ENCODE measurements at regions not wholly inside any gene's neighbourhood (a gene's known extent, or its start where the extent isn't known, plus 50 kb on each side); places are given as distances from the start of the nearest gene placed in this dataset.

GRCh38 chr3:72113564-72113963 lies 328.6 kb upstream of the PROK2 start:
- Mint-ChIP-seq H3K9me3 (ENCODE audit: unreplicated experiment) (peaks cover 4% of the 10 kb centered on the region), H3K4me3 (ENCODE audit: unreplicated experiment) (no peak overlapping the region), H3K27ac (ENCODE audit: unreplicated experiment) (no peak overlapping the region), H3K4me1 (ENCODE audit: low read depth, unreplicated experiment) (no peaks in the 10 kb centered on the region), H3K27me3 (ENCODE audit: low read depth, unreplicated experiment) (peaks cover 29% of the 10 kb centered on the region), H3K36me3 (ENCODE audit: low read depth, unreplicated experiment) (no peaks in the 10 kb centered on the region)
- H4K20me1 ChIP-seq (ENCODE audit: insufficient read depth, low read length) = no peaks in the 10 kb centered on the region
- no peaks in the 10 kb centered on the region for H3K36me3 ChIP-seq (ENCODE audit: insufficient read depth, low read length)
- H3K27me3 ChIP-seq (ENCODE audit: insufficient read depth, low read length) = peaks cover 25% of the 10 kb centered on the region
- H3K79me2 ChIP-seq (ENCODE audit: insufficient read depth, low read length) = no peaks in the 10 kb centered on the region
- no peak overlapping the region for H3K4me2 ChIP-seq (ENCODE audit: low read length)
- no peak overlapping the region for H3K27ac ChIP-seq (ENCODE audit: low read depth, low read length)
- no peak overlapping the region for H3K4me3 ChIP-seq (ENCODE audit: insufficient read depth, low read depth, low read length)
- no peak overlapping the region for H3K9ac ChIP-seq (ENCODE audit: low read length)
- no peak for TF ChIP-seq EZH2 (IDR thresholded peaks at IDR 0.05; ENCODE audit: insufficient read depth, low read length)
- TF ChIP-seq CTCF (IDR thresholded peaks at IDR 0.05; ENCODE audit: insufficient read depth, low read depth, low read length) = no peak
- no peak for DNase-seq (ENCODE audit: low read depth)
- FAIRE-seq = no peak
- no peaks in the 10 kb centered on the region for H3K4me1 ChIP-seq (ENCODE audit: insufficient read depth, low read length)
- no peak overlapping the region for H2AFZ ChIP-seq (ENCODE audit: low read depth, low read length)
- no peaks in the 10 kb centered on the region for H3K9me3 ChIP-seq (ENCODE audit: insufficient read depth, low read depth, low read length)

GRCh38 chr3:72112435-72112834 lies 327.5 kb upstream of the PROK2 start:
- no peak for FAIRE-seq
- no peak overlapping the region for H3K27ac Mint-ChIP-seq (ENCODE audit: unreplicated experiment)

More at GRCh38 chr3:72112435-72112834, 327.5 kb upstream of the PROK2 start:
- Mint-ChIP-seq H3K4me1 (ENCODE audit: low read depth, unreplicated experiment) (no peaks in the 10 kb centered on the region), H3K36me3 (ENCODE audit: low read depth, unreplicated experiment) (no peaks in the 10 kb centered on the region), H3K27me3 (ENCODE audit: low read depth, unreplicated experiment) (peaks cover 32% of the 10 kb centered on the region), H3K9me3 (ENCODE audit: unreplicated experiment) (peaks cover 4% of the 10 kb centered on the region), H3K4me3 (ENCODE audit: unreplicated experiment) (no peak overlapping the region)
- no peaks in the 10 kb centered on the region for H3K36me3 ChIP-seq (ENCODE audit: insufficient read depth, low read length)
- H4K20me1 ChIP-seq (ENCODE audit: insufficient read depth, low read length) = no peaks in the 10 kb centered on the region
- no peak overlapping the region for H3K27ac ChIP-seq (ENCODE audit: low read depth, low read length)
- no peaks in the 10 kb centered on the region for H3K9me3 ChIP-seq (ENCODE audit: insufficient read depth, low read depth, low read length)
- H3K79me2 ChIP-seq (ENCODE audit: insufficient read depth, low read length) = no peaks in the 10 kb centered on the region
- TF ChIP-seq EZH2 (IDR thresholded peaks at IDR 0.05; ENCODE audit: insufficient read depth, low read length) (no peak), CTCF (IDR thresholded peaks at IDR 0.05; ENCODE audit: insufficient read depth, low read depth, low read length) (no peak)
- H3K4me3 ChIP-seq (ENCODE audit: insufficient read depth, low read depth, low read length) = no peak overlapping the region
- DNase-seq (ENCODE audit: low read depth) = no peak
- no peaks in the 10 kb centered on the region for H3K4me1 ChIP-seq (ENCODE audit: insufficient read depth, low read length)
- no peak overlapping the region for H3K4me2 ChIP-seq (ENCODE audit: low read length)
- no peak overlapping the region for H3K9ac ChIP-seq (ENCODE audit: low read length)
- peaks cover 28% of the 10 kb centered on the region for H3K27me3 ChIP-seq (ENCODE audit: insufficient read depth, low read length)
- H2AFZ ChIP-seq (ENCODE audit: low read depth, low read length) = no peak overlapping the region

Data from astrocyte (in vitro differentiated cells and primary cell).